CD4-positive, alpha-beta memory T cell (primary cell): ENCODE measurements at regions not wholly inside any gene's neighbourhood (a gene's known extent, or its start where the extent isn't known, plus 50 kb on each side); places are given as distances from the start of the nearest gene placed in this dataset.
"Not testable (repeated sequence)": the region's sequence is repeated elsewhere in the genome, so short reads cannot be mapped to it uniquely, and the experiment has no call there.

Source experiments
- CTCF ChIA-PET: fragments of 350-600 bp; sonication (Branson Sonifier 250); formaldehyde crosslinking; loops from one replicate; lab custom pipeline; 2021; ENCODE audit warnings: inconsistent platforms; ENCODE audit not compliant: partially characterized antibody; lab: Charles Lee
- POLR2A ChIA-PET: fragments of 350-600 bp; sonication (Branson Sonifier 250); formaldehyde crosslinking; loops from one replicate; lab custom pipeline; 2021; ENCODE audit not compliant: partially characterized antibody; lab: Charles Lee
- DNase-seq, 5 donors: peaks; one replicate each; pipeline versions ENCODE4 v3.0.0 to v3.0.0-alpha.2; 2020 to 2022; ENCODE audit warnings: mixed read lengths in 1 of 5
- H3K27ac ChIP-seq: one replicate; pipeline ENCODE4 v1.7.0; 2013; ENCODE audit warnings: low read depth, low read length
- H3K27me3 ChIP-seq: 2 replicates; pipeline ENCODE4 v1.7.0; 2013; ENCODE audit warnings: mild to moderate bottlenecking, low read length, moderate library complexity; ENCODE audit not compliant: insufficient read depth
- H3K36me3 ChIP-seq: 2 replicates; pipeline ENCODE4 v1.7.0; 2013; ENCODE audit warnings: mild to moderate bottlenecking, low read length, moderate library complexity; ENCODE audit not compliant: insufficient read depth
- H3K4me1 ChIP-seq: 2 replicates; pipeline ENCODE4 v1.7.0; 2013; ENCODE audit warnings: mild to moderate bottlenecking, low read length, moderate library complexity; ENCODE audit not compliant: insufficient read depth
- H3K4me3 ChIP-seq, 2 donors: one replicate each; pipeline ENCODE4 v1.7.0; 2013; ENCODE audit warnings: low read length in 2 of 2, mild to moderate bottlenecking in 1 of 2
- H3K9me3 ChIP-seq, 2 donors: one replicate each; pipeline ENCODE4 v1.7.0; 2013; ENCODE audit warnings: low read length in 2 of 2, control low read depth in 1 of 2; ENCODE audit not compliant: control insufficient read depth in 1 of 2
- H3K27ac Mint-ChIP-seq, 7 donors: one replicate each; pipeline ENCODE4 v1.8.0; 2020 to 2021; ENCODE audit warnings: mixed read lengths in 7 of 7, mild to moderate bottlenecking in 6 of 7, inconsistent platforms in 3 of 7, moderate library complexity in 3 of 7
- H3K27me3 Mint-ChIP-seq, 2 donors: one replicate each; pipeline ENCODE4 v1.8.0; 2020 to 2021; ENCODE audit warnings: mixed read lengths in 2 of 2
- H3K36me3 Mint-ChIP-seq, 2 donors: one replicate each; pipeline ENCODE4 v1.8.0; 2020 to 2021; ENCODE audit warnings: mixed read lengths in 2 of 2, inconsistent platforms in 1 of 2, mild to moderate bottlenecking in 1 of 2
- H3K4me1 Mint-ChIP-seq, 4 donors: one replicate each; pipeline ENCODE4 v1.8.0; 2020 to 2021; ENCODE audit warnings: mixed read lengths in 4 of 4, mild to moderate bottlenecking in 1 of 4
- H3K4me3 Mint-ChIP-seq, 8 donors: one replicate each; pipeline ENCODE4 v1.8.0; 2020 to 2021; ENCODE audit warnings: mixed read lengths in 8 of 8, mild to moderate bottlenecking in 7 of 8, moderate library complexity in 6 of 8, inconsistent platforms in 3 of 8
- H3K9me3 Mint-ChIP-seq, 8 donors: one replicate each; pipeline ENCODE4 v1.8.0; 2020 to 2021; ENCODE audit warnings: mixed read lengths in 8 of 8, mild to moderate bottlenecking in 5 of 8, inconsistent platforms in 3 of 8, moderate library complexity in 1 of 8
- intact Hi-C: fragments of 100-400 bp; cut with micrococcal nuclease; formaldehyde crosslinking; loops from one replicate; pipeline ENCODE4 v1.15.1; 2023

DNA sequence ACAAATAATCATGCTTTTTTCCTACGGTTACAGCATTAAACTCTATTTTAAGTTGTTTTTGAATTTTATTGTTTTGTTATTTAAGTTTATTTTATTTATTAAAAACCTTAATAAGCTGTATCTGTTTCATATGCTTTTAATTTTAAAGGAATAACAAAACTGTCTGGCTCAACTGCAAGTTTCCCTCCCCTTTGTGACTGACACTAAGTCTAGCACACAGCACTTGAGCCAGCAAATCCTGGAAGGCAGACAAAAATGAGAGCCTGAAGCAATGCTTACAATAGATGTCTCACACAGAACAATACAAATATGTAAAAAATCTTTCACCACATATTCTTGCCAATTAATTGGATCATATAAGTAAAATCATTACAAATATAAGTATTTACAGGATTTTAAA, 258.1 kb upstream of the POTED start:
- H3K27ac Mint-ChIP-seq, H3K36me3 ChIP-seq, POLR2A ChIA-PET, H3K4me1 Mint-ChIP-seq, H3K9me3 Mint-ChIP-seq, intact Hi-C loops, H3K27me3 ChIP-seq, H3K4me3 ChIP-seq, H3K9me3 ChIP-seq, H3K27me3 Mint-ChIP-seq, H3K4me3 Mint-ChIP-seq, H3K36me3 Mint-ChIP-seq, CTCF ChIA-PET, H3K27ac ChIP-seq, H3K4me1 ChIP-seq, DNase-seq: not testable (repeated sequence)

DNA sequence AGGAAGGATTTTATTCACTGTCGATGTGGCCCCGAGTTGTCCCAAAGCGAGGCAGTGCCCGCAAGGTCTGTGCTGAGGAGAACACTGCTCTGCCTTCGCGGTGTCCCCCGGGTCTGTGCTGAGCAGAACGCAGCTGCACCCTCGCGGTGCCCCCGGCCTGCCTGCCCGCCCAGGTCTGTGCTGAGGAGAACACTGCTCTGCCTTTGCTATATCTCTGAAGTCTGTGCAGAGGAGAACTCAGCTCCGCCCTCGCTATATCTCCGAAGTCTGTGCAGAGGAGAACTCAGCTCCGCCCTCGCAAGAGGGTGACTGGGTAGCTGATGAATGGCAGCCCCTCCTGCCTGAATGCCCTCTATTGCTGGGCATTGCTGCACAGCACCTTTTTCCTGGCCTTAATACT, 249.4 kb upstream of the POTED start:
- H3K9me3 ChIP-seq, POLR2A ChIA-PET, intact Hi-C loops, H3K9me3 Mint-ChIP-seq, H3K27me3 ChIP-seq, DNase-seq, H3K36me3 ChIP-seq, H3K27ac Mint-ChIP-seq, H3K4me1 ChIP-seq, H3K4me1 Mint-ChIP-seq, CTCF ChIA-PET, H3K4me3 ChIP-seq, H3K27me3 Mint-ChIP-seq, H3K36me3 Mint-ChIP-seq, H3K4me3 Mint-ChIP-seq, H3K27ac ChIP-seq: not testable (repeated sequence)

DNA sequence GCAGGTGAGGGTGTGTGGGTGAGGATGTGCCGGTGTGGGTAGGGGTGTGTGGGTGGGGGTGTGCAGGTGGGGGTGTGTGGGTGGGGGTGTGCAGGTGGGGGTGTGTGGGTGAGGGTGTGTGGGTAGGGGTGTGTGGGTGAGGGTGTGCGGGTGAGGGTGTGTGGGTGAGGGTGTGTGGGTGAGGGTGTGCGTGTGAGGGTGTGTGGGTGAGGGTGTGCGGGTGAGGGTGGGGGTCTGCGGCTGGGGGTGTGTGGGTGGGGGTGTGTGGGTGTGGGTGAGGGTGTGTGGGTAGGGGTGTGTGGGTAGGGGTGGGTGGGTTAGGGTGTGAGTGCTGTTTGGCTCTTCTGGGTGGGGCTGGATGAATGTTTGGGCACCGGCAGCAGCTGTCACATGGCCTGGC, 241.4 kb upstream of the POTED start:
- Histone ChIP-seq H3K27me3 (no peaks in the 10 kb centered on the region), H3K9me3 (no peaks in the 10 kb centered on the region), H3K27ac (no peak overlapping the region), H3K4me3 (no peak overlapping the region), H3K4me1 (no peaks in the 10 kb centered on the region), H3K36me3 (no peaks in the 10 kb centered on the region)
- ChIA-PET POLR2A (no interaction called here), CTCF (no interaction called here)
- Mint-ChIP-seq H3K4me3 (no peak overlapping the region), H3K4me1 (no peaks in the 10 kb centered on the region), H3K36me3 (no peaks in the 10 kb centered on the region), H3K9me3 (peaks cover 0 to 11% (median under 1%) of the 10 kb centered on the region in 8 donors), H3K27me3 (no peaks in the 10 kb centered on the region), H3K27ac (no peak overlapping the region)
- intact Hi-C loops: no loop called here
- no peak for DNase-seq

DNA sequence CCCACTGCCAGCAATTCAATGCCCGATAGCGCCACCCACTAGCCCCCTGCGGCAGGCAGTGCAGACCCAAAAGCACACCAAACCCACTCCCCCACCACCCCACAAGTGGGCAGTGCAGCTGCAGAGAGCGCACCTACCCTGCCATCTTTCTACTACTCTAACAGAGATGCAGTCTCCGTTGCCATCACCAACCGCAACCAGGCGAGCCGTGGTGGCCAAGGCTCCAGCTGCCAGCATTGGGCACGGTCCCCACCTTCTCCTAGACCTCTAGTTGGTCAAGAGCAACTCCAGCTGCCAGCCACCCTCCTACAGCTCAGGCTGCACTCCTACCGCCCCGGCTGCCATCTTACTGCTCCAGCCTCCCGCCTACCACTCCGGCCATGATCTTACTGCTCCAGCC, 236.9 kb upstream of the POTED start:
- H3K36me3 Mint-ChIP-seq, POLR2A ChIA-PET, H3K4me1 Mint-ChIP-seq: not testable (repeated sequence)

DNA sequence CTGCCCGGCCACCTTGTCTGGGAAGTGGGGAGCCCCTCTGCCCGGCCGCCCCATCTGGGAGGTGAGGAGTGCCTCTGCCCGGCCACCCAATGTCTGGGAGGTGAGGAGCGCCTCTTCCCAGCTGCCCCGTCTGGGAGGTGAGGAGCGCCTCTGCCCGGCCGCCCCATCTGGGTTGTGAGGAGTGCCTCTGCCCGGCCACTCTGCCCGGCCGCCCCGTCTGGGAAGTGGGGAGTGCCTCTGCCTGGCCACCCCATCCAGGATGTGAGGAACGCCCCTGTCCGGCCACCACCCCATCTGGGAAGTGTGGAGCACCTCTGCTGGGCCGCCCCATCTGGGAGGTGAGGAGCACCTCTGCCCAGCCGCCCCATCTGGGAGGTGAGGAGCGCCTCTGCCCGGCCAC, 230.6 kb upstream of the POTED start:
- POLR2A ChIA-PET, intact Hi-C loops, H3K36me3 ChIP-seq, H3K27me3 Mint-ChIP-seq, H3K4me1 ChIP-seq, H3K27me3 ChIP-seq, H3K27ac Mint-ChIP-seq, H3K27ac ChIP-seq, H3K36me3 Mint-ChIP-seq, H3K4me1 Mint-ChIP-seq, H3K4me3 Mint-ChIP-seq, H3K9me3 ChIP-seq, CTCF ChIA-PET, H3K4me3 ChIP-seq, DNase-seq: not testable (repeated sequence)
- peaks cover 0 to 14% (median 3%) of the 10 kb centered on the region in 8 donors for H3K9me3 Mint-ChIP-seq

More for the DNA sequence above, 236.9 kb upstream of the POTED start:
- Mint-ChIP-seq H3K27ac (peak overlapping the region in 1 of 7 donors; percentile 41), H3K9me3 (peaks cover 0 to 12% (median 3%) of the 10 kb centered on the region in 8 donors)
- H3K4me1 ChIP-seq, H3K27me3 ChIP-seq, DNase-seq, H3K36me3 ChIP-seq, H3K4me3 Mint-ChIP-seq, H3K9me3 ChIP-seq, H3K4me3 ChIP-seq, H3K27ac ChIP-seq, H3K27me3 Mint-ChIP-seq, CTCF ChIA-PET, intact Hi-C loops: not testable (repeated sequence)

DNA sequence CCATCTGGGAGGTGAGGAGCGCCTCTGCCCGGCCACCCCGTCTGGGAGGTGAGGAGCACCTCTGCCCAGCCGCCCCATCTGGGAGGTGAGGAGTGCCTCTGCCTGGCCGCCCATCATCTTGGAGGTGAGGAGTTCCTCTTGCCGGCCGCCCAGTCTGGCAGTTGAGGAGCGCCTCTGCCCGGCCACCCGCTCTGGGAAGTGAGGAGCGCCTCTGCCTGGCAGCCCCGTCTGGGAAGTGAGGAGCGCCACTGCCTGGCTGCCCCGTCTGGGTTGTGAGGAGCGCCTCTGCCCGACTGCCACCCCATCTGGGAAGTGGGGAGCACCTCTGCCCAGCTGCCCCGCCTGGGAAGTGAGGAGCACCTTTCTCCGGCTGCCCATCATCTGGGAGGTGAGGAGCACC, 230.0 kb upstream of the POTED start:
- H3K27me3 ChIP-seq, H3K27me3 Mint-ChIP-seq, H3K4me1 ChIP-seq, H3K9me3 ChIP-seq, H3K4me3 ChIP-seq, H3K4me1 Mint-ChIP-seq, H3K4me3 Mint-ChIP-seq, CTCF ChIA-PET, POLR2A ChIA-PET, intact Hi-C loops, H3K27ac Mint-ChIP-seq, DNase-seq, H3K36me3 Mint-ChIP-seq, H3K36me3 ChIP-seq, H3K27ac ChIP-seq: not testable (repeated sequence)
- H3K9me3 Mint-ChIP-seq: peaks cover 0 to 14% (median 3%) of the 10 kb centered on the region in 8 donors

DNA sequence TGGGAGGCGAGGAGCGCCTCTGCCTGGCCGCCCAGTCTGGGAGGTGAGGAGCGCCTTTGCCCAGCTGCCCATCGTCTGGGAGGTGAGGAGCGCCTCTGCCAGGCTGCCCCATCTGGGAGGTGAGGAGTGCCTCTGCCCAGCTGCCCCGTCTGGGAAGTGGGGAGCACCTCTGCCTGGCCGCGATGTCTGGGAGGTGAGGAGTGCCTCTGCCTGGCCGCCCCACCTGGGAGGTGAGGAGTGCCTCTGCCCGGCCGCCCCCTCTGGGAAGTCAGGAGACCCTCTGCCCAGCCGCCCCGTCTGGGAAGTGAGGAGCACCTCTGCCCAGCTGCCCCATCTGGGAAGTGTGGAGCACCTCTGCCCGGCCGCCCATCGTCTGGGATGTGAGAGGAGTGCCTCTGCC, 229.0 kb upstream of the POTED start:
- POLR2A ChIA-PET, CTCF ChIA-PET, H3K27ac Mint-ChIP-seq, H3K9me3 ChIP-seq, intact Hi-C loops, H3K36me3 Mint-ChIP-seq, H3K27ac ChIP-seq, H3K4me3 Mint-ChIP-seq, H3K4me3 ChIP-seq, H3K27me3 Mint-ChIP-seq, H3K36me3 ChIP-seq, H3K4me1 ChIP-seq, H3K27me3 ChIP-seq, H3K4me1 Mint-ChIP-seq: not testable (repeated sequence)
- H3K9me3 Mint-ChIP-seq: peaks cover 0 to 10% (median 3%) of the 10 kb centered on the region in 8 donors
- peak in 1 of 5 donors; percentile 29 for DNase-seq

DNA sequence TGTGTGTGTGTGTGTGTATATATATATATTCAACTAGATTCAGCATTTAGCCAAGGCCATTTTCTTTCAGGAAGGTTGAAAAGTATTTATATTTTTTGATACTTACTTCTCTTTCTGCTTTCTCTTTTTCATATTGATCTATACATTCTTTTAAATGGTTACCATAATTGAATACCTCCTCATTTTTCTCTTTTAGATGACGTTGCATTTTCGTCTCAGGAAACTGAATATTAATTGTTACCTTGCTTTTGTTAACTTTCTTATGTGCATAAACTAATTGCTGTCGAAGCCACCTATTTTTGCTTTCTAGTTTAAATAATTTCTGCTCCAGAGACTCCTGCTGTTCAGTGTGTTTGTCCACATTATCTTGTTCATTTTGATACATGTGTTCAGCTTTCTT, 225.4 kb upstream of the POTED start:
- intact Hi-C loops, H3K4me1 Mint-ChIP-seq, H3K27me3 Mint-ChIP-seq, H3K4me3 ChIP-seq, H3K4me1 ChIP-seq, CTCF ChIA-PET, H3K9me3 ChIP-seq, H3K36me3 ChIP-seq, H3K27me3 ChIP-seq, H3K36me3 Mint-ChIP-seq, H3K4me3 Mint-ChIP-seq, H3K27ac Mint-ChIP-seq, POLR2A ChIA-PET, H3K27ac ChIP-seq, H3K9me3 Mint-ChIP-seq, DNase-seq: not testable (repeated sequence)
